ENCODE measurements at regions not wholly inside any gene's neighbourhood (a gene's known extent, or its start where the extent isn't known, plus 50 kb on each side); places are given as distances from the start of the nearest gene placed in this dataset.

DNA sequence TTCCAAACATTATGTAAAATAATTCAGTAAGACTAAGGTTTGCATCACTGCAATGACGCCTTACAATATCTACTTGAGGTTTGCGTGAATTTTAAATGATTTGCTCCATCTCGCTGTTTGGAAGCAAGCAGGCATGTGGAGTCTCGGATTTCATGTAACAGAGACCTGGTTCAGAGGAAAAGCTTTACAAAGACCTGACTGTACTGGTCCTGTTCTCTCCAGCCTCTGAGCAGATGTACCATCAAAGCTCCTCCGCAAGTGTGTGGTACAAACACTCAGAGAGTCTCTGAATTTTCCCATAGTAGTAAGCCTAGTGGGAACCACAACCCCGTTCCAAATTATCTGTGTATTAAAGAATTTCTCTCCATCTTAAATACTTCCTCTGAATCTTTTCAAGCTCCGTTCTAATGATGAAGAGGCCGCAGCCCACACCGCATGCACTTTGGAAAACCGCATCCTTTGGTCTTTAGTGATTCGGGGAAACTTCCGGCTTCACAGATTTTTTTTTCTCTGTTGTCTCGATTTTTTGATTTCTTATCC lies 728.1 kb upstream of the SOX11 start:
- TF ChIP-seq POLR2AphosphoS5 (IDR thresholded peaks at IDR 0.05; ENCODE audit: borderline replicate concordance, low read depth, low read length) (no peak), EZH2 (IDR thresholded peaks at IDR 0.05) (no peak), FOXP2 (optimal IDR thresholded peaks at IDR 0.05; ENCODE audit: control extremely low read depth, extremely low read length, insufficient read depth) (no peak)
